ENCODE measurements at regions not wholly inside any gene's neighbourhood (a gene's known extent, or its start where the extent isn't known, plus 50 kb on each side); places are given as distances from the start of the nearest gene placed in this dataset.

DNA sequence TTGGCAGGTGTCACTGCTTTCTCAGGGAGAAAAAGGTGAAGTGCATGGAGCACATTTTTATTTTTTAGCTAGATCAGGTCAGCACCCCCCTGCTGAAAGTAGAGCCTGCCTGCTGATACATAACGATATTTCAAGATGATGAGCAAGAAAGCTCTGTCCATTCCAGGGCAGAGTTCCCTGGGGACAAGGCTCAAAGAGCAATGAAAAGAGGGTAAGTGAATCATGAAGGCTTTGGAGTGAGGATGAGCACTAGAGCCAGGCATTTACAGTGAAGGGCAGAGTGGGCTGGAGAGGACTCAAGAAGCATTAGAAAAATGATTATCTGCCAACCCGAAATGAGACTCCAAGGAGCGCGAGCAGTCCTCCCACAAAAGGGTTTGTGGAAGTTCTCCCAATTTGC, 345.7 kb downstream of the TLE4 start:
- Histone ChIP-seq H4K91ac (replicated peaks; ENCODE audit: insufficient read length, low read length) (no peak overlapping the region), H2BK120ac (replicated peaks; ENCODE audit: low read depth, low read length) (no peak overlapping the region), H3K23me2 (ENCODE audit: low read depth, low read length) (no peaks in the 10 kb centered on the region), H4K20me1 (replicated peaks in 1 of 2; ENCODE audit: control insufficient read depth in 1 of 2, insufficient read depth in 2 of 2, low read length in 2 of 2) (no peaks in the 10 kb centered on the region), H3K36me3 (ENCODE audit: control insufficient read depth in 2 of 4, insufficient read depth in 4 of 4, low read length in 3 of 4) (no peaks in the 10 kb centered on the region), H4K8ac (ENCODE audit: extremely low read depth, insufficient read depth, low read length) (no peak overlapping the region), H3K79me1 (ENCODE audit: low read depth, low read length) (no peaks in the 10 kb centered on the region), H2AK5ac (ENCODE audit: low read depth, low read length) (no peak overlapping the region), H2BK5ac (ENCODE audit: low read depth, low read length) (no peak overlapping the region), H3K56ac (replicated peaks; ENCODE audit: insufficient read length, low read depth, low read length) (no peak overlapping the region), H3K4me3 (ENCODE audit: extremely low read depth in 1 of 4, insufficient read depth in 2 of 4, low read depth in 3 of 4, low read length in 4 of 4) (no peak overlapping the region), H3K4me1 (replicated peaks in 1 of 4; ENCODE audit: control insufficient read depth in 3 of 4, insufficient read depth in 4 of 4, low read length in 3 of 4) (no peaks in the 10 kb centered on the region), H3K4me2 (ENCODE audit: insufficient read depth in 1 of 2, low read depth in 2 of 2, low read length in 2 of 2) (no peak overlapping the region), H3K9me3 (ENCODE audit: insufficient read depth in 2 of 2, low read depth in 1 of 2, low read length in 1 of 2) (no peaks in the 10 kb centered on the region), H2BK15ac (ENCODE audit: low read length) (no peak overlapping the region), H2BK12ac (ENCODE audit: low read depth, low read length) (no peak overlapping the region), H3K4ac (replicated peaks; ENCODE audit: insufficient read length, low read depth, low read length) (no peak overlapping the region), H4K5ac (ENCODE audit: insufficient read length, low read depth, low read length) (no peak overlapping the region), H3K79me2 (ENCODE audit: control insufficient read depth in 1 of 2, insufficient read depth in 2 of 2, low read length in 2 of 2) (no peaks in the 10 kb centered on the region), H3K9ac (replicated peaks in 1 of 4; ENCODE audit: extremely low read depth in 1 of 4, low read depth in 3 of 4, low read length in 3 of 4) (no peak overlapping the region), H3K23ac (ENCODE audit: insufficient read length) (no peak overlapping the region), H2BK20ac (ENCODE audit: low read length) (no peak overlapping the region), H3K18ac (ENCODE audit: extremely low read depth, low read length) (no peak overlapping the region), H3K27ac (ENCODE audit: low read depth, low read length) (no peak overlapping the region), H3K27me3 (replicated peaks in 1 of 4; ENCODE audit: control insufficient read depth in 3 of 4, extremely low read depth in 1 of 4, insufficient read depth in 3 of 4, low read length in 3 of 4) (no peaks in the 10 kb centered on the region), H3K14ac (ENCODE audit: insufficient read length) (no peak overlapping the region), H2AFZ (ENCODE audit: low read length) (no peak overlapping the region)
- TF ChIP-seq, protein P1, sequence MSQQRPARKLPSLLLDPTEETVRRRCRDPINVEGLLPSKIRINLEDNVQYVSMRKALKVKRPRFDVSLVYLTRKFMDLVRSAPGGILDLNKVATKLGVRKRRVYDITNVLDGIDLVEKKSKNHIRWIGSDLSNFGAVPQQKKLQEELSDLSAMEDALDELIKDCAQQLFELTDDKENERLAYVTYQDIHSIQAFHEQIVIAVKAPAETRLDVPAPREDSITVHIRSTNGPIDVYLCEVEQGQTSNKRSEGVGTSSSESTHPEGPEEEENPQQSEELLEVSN (IDR thresholded peaks at IDR 0.05): no peak
- TF ChIP-seq ATF3 (IDR thresholded peaks at IDR 0.05; ENCODE audit: insufficient read depth, low read depth, low read length): no peak
- no peak for TF ChIP-seq CBX5 (IDR thresholded peaks at IDR 0.05; ENCODE audit: low read depth, low read length)
- TF ChIP-seq KDM5A (IDR thresholded peaks at IDR 0.05; ENCODE audit: low read length): no peak
- no peak for TF ChIP-seq CHD1 (IDR thresholded peaks at IDR 0.05; ENCODE audit: low read depth, low read length)
- TF ChIP-seq NANOG (IDR thresholded peaks at IDR 0.05; ENCODE audit: insufficient read depth, low read depth, low read length, poor library complexity, severe bottlenecking): no peak
- no peak for TF ChIP-seq PHF8 (conservative IDR thresholded peaks at IDR 0.05; ENCODE audit: low read depth, low read length)
- TF ChIP-seq, protein P2, sequence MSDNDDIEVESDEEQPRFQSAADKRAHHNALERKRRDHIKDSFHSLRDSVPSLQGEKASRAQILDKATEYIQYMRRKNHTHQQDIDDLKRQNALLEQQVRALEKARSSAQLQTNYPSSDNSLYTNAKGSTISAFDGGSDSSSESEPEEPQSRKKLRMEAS (IDR thresholded peaks at IDR 0.05): no peak
- TF ChIP-seq SP2 (IDR thresholded peaks at IDR 0.05; ENCODE audit: low read length): no peak
- no peak for TF ChIP-seq GABPA (IDR thresholded peaks at IDR 0.05; ENCODE audit: borderline replicate concordance, insufficient read depth, low read length)
- TF ChIP-seq TAF1 (IDR thresholded peaks at IDR 0.05; ENCODE audit: low read depth, low read length): no peak
- ChIA-PET POLR2A (ENCODE audit: partially characterized antibody) (no interaction called here), CTCF (ENCODE audit: partially characterized antibody) (no interaction called here)
- FAIRE-seq (no peak), DNase-seq (ENCODE audit: low read depth in 1 of 2, low spot score in 2 of 2) (no peak)
- 97% methylated on average over 4 of the region's 4 CpGs; no CpG with 5 or more reads in 1 of the 2 experiments for WGBS, 2 experiments (ENCODE audit: extremely low coverage in 1 of 2, insufficient coverage in 1 of 2, insufficient read length in 1 of 2, insufficient replicate concordance in 2 of 2, low coverage in 1 of 2, low lambda C conversion rate in 2 of 2, missing lambda C conversion rate in 1 of 2)
